ENCODE measurements at regions not wholly inside any gene's neighbourhood (a gene's known extent, or its start where the extent isn't known, plus 50 kb on each side); places are given as distances from the start of the nearest gene placed in this dataset.

DNA sequence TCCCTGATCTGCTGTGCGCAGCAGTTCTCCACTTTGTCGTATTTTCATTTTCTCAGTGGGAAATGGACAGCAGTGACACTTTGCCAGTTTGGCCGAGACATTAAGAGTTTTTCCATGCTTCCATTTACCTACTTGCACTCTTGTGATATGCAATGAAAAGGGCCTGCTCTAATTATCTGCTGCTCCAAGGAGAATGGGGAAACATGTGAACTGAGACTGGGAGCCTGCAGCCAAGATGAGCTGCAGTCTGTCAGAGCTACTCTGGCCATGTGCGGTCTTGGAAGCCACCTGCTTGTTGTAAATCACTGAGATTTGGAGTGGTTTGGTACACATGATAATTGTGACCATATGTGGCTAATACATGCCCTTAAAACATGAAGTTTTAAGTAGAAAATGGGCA is 586.6 kb upstream of the POT1 start:
- Histone ChIP-seq H3K36me3 (no peaks in the 10 kb centered on the region), H3K4me3 (no peak overlapping the region), H3K27ac (no peak overlapping the region), H3K27me3 (no peaks in the 10 kb centered on the region), H3K4me1 (no peaks in the 10 kb centered on the region), H3K9me3 (no peaks in the 10 kb centered on the region)
- intact Hi-C loops (cut with DNase I; ENCODE audit: low total_unique reads): no loop called here
- no peak for DNase-seq
- TF ChIP-seq CTCF (IDR thresholded peaks at IDR 0.05): no peak

DNA sequence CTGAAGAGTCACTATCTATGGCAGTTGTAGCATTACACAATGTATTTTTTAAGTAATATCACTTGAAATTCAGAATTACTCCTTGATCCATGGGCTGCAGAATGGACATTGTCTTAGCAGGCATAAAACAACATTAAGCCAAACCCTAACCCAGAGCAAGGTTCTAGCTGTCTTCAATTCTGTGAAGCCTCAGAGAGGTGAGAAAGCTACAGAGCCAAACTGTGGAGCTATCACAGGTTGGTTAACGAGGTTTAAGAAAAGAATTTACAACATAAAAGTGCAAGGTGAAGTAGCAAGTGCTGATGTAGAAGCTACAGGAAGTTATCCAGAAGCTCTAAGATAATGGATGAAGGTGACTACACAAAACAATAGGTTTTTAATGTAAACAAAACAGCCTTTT is 582.7 kb upstream of the POT1 start:
- intact Hi-C loops (cut with DNase I; ENCODE audit: low total_unique reads): no loop called here
- no peak for DNase-seq
- Histone ChIP-seq H3K36me3 (no peaks in the 10 kb centered on the region), H3K4me3 (no peak overlapping the region), H3K9me3 (no peaks in the 10 kb centered on the region), H3K27me3 (no peaks in the 10 kb centered on the region), H3K27ac (no peak overlapping the region), H3K4me1 (no peaks in the 10 kb centered on the region)
- no peak for TF ChIP-seq CTCF (IDR thresholded peaks at IDR 0.05)

- no peaks in the 10 kb centered on the region for H3K9me3 ChIP-seq
- no peaks in the 10 kb centered on the region for H3K4me1 ChIP-seq
- no peaks in the 10 kb centered on the region for H3K36me3 ChIP-seq
- intact Hi-C loops (cut with DNase I; ENCODE audit: low total_unique reads): no loop called here
- no peak overlapping the region for H3K27ac ChIP-seq
- DNase-seq: no peak
- no peak overlapping the region for H3K4me3 ChIP-seq
- no peak for TF ChIP-seq CTCF (IDR thresholded peaks at IDR 0.05)
- no peaks in the 10 kb centered on the region for H3K27me3 ChIP-seq
Measured at GRCh38 chr7:125511310-125511709, 581.7 kb upstream of the POT1 start.

DNA sequence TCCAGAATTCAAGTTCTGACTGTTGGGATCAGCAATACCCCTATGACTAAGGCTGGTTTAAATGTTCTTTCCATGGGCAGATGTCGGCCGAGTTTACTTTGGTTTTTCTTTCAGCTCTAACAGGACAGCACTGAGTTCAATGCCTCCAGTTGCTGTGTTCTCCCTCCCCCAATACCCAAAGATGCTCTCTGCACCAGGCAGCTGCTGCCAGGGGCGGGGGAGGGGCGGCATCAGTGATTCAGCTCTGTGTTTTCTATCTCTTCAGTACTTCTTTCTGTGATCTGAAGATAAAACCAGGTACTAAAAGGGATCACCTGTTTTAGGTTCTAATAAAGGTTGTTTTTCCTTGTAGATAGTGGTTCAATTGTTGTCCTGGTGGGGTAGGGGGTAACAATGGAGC is 576.7 kb upstream of the POT1 start:
- Histone ChIP-seq H3K36me3 (no peaks in the 10 kb centered on the region), H3K4me1 (no peaks in the 10 kb centered on the region), H3K27ac (no peak overlapping the region), H3K4me3 (no peak overlapping the region), H3K27me3 (no peaks in the 10 kb centered on the region), H3K9me3 (no peaks in the 10 kb centered on the region)
- TF ChIP-seq CTCF (IDR thresholded peaks at IDR 0.05): no peak
- no peak for DNase-seq
- intact Hi-C loops (cut with DNase I; ENCODE audit: low total_unique reads): no loop called here

- no peak for DNase-seq
- intact Hi-C loops (cut with DNase I; ENCODE audit: low total_unique reads): no loop called here
- no peak overlapping the region for H3K4me3 ChIP-seq
Measured at GRCh38 chr7:125504848-125505247, 575.2 kb upstream of the POT1 start.

More at GRCh38 chr7:125504848-125505247, 575.2 kb upstream of the POT1 start:
- no peaks in the 10 kb centered on the region for H3K27me3 ChIP-seq
- no peaks in the 10 kb centered on the region for H3K9me3 ChIP-seq
- H3K27ac ChIP-seq: no peak overlapping the region
- no peaks in the 10 kb centered on the region for H3K36me3 ChIP-seq
- no peak for TF ChIP-seq CTCF (IDR thresholded peaks at IDR 0.05)
- no peaks in the 10 kb centered on the region for H3K4me1 ChIP-seq
